RWPE2 (cell line): ENCODE measurements at regions not wholly inside any gene's neighbourhood (a gene's known extent, or its start where the extent isn't known, plus 50 kb on each side); places are given as distances from the start of the nearest gene placed in this dataset.
A peak's percentile ranks its signal among the peaks of the same experiment; 100 is the strongest.

Source experiments
- ATAC-seq: fragments of 200-7000 bp; cut with Tn5 transposase; 3 replicates; pipeline ENCODE4 v1.9.1; 2021; ENCODE audit warnings: low read depth
- DNase-seq: peaks from one replicate; pipeline ENCODE4 v3.0.0-alpha.2; 2020; ENCODE audit warnings: low spot score
- H3K27ac ChIP-seq: fragments of 450-650 bp; 2 replicates; pipeline ENCODE4 v1.5.1; 2017; ENCODE audit warnings: mild to moderate bottlenecking; ENCODE audit not compliant: poor library complexity, severe bottlenecking
- H3K27me3 ChIP-seq: fragments of 250-450 bp; sonication (Bioruptor Pico); 2 replicates; pipeline ENCODE4 v1.5.1; 2021; ENCODE audit warnings: mild to moderate bottlenecking, moderate library complexity; ENCODE audit not compliant: insufficient read depth, poor library complexity, severe bottlenecking
- H3K36me3 ChIP-seq: fragments of 250-450 bp; sonication (Bioruptor Pico); 2 replicates; pipeline ENCODE4 v1.5.1; 2020; ENCODE audit warnings: low read depth, mild to moderate bottlenecking, moderate library complexity
- H3K4me1 ChIP-seq: fragments of 250-450 bp; sonication (Bioruptor Pico); 2 replicates; pipeline ENCODE4 v1.5.1; 2021; ENCODE audit warnings: mild to moderate bottlenecking, moderate library complexity; ENCODE audit not compliant: insufficient read depth, poor library complexity, severe bottlenecking
- H3K4me3 ChIP-seq: fragments of 250-450 bp; sonication (Bioruptor Pico); 2 replicates; pipeline ENCODE4 v1.5.1; 2021; ENCODE audit warnings: mild to moderate bottlenecking, moderate library complexity; ENCODE audit not compliant: severe bottlenecking
- H3K9me3 ChIP-seq: fragments of 250-450 bp; sonication (Bioruptor Pico); 2 replicates; pipeline ENCODE4 v1.5.1; 2021; ENCODE audit warnings: mild to moderate bottlenecking, moderate library complexity; ENCODE audit not compliant: severe bottlenecking
- TF ChIP-seq, protein P1 (sequence below): fragments of 450-650 bp; IDR thresholded peaks from one replicate; pipeline ENCODE4 v1.5.1; 2017; ENCODE audit warnings: mild to moderate bottlenecking, moderate library complexity; ENCODE audit not compliant: poor library complexity, severe bottlenecking

DNA sequence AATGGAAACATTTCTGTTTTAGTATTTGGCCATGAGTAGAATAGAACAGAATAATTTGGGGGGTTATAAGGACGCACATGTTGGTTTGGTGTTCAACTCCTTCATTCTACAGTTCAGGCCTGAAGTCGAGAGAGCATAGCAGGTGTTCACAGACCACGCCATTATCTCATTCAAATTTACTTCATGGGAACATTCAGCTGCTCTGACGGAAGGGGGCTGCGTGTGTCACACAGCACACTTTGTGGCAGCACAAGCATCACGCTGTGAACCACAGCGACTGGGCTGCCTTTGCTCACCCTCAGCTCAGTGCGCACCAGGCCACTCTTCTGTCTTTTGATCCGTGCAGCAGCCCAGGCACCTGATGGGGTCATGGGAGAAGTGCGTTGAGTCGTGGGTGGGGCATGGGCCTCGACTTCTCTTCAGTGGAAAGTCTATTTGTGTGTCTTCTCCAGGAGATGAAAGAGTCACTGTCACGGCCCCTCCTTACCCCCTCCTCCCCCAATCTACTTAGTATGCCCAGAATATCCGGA lies 348.6 kb upstream of the SALL3 start:
- Histone ChIP-seq H3K27me3 (no peaks in the 10 kb centered on the region), H3K27ac (no peak overlapping the region), H3K9me3 (peaks cover 2% of the 10 kb centered on the region), H3K4me3 (no peak overlapping the region), H3K4me1 (peaks cover 4% of the 10 kb centered on the region), H3K36me3 (no peaks in the 10 kb centered on the region)
- DNase-seq (peak; percentile 23), ATAC-seq (no peak)
- TF ChIP-seq, protein P1, sequence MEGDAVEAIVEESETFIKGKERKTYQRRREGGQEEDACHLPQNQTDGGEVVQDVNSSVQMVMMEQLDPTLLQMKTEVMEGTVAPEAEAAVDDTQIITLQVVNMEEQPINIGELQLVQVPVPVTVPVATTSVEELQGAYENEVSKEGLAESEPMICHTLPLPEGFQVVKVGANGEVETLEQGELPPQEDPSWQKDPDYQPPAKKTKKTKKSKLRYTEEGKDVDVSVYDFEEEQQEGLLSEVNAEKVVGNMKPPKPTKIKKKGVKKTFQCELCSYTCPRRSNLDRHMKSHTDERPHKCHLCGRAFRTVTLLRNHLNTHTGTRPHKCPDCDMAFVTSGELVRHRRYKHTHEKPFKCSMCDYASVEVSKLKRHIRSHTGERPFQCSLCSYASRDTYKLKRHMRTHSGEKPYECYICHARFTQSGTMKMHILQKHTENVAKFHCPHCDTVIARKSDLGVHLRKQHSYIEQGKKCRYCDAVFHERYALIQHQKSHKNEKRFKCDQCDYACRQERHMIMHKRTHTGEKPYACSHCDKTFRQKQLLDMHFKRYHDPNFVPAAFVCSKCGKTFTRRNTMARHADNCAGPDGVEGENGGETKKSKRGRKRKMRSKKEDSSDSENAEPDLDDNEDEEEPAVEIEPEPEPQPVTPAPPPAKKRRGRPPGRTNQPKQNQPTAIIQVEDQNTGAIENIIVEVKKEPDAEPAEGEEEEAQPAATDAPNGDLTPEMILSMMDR = no peak

DNA sequence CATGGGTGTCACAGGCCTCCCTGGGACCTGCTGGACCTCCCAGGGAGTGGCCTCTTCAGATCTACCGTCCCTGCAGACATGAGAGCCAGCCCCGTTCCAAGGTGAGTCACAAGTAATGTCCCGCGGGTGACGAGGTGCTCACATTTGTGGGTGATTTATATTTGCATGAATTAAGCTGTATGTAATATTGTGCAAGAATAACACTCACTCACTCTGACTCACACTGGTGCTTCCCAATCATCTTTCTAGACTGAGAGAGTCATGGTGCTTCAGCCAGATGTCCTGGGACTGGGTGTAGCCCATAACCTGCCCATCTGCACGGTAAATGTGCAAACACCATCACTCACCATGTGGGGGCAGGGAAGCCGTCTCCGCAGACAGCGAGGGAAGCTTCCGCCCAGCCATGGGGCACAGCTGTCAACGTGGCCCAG lies 347.5 kb upstream of the SALL3 start:
- no peaks in the 10 kb centered on the region for H3K27me3 ChIP-seq
- TF ChIP-seq, protein P1 = no peak

DNA sequence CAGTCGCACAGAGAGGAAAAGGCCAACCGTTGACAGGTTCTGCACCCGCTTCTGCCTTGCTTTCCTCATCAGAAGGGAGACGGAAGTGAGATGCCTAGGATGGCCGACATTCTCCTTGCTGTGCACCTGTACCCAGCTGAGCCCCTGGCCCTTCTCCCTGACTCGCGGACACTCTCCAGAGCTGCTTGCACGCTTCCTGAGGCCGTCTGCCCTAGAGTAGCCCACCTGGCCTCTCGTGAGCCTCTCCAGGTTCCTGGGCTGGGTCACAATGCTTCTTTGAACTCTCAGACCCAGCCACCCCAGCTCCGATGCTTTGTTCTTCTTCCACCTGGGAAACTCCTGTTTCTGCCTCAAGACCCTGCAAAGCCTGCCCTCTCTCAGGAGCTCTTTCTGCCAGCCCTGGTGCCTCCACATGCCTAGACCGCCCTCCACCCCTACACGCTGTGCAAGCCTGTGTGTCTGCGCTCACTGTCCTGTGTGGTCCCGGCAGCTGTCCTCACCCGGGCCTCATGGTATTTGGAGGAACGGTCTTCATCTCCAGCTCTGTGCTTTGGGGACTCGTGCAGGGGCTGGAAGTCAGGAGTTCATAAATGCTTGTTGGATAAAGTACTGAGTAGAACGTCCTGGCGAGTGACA lies 345.4 kb upstream of the SALL3 start:
- Histone ChIP-seq H3K36me3 (no peaks in the 10 kb centered on the region), H3K27me3 (no peaks in the 10 kb centered on the region), H3K27ac (no peak overlapping the region), H3K4me1 (peaks cover 4% of the 10 kb centered on the region), H3K4me3 (no peak overlapping the region), H3K9me3 (peaks cover 5% of the 10 kb centered on the region)
- ATAC-seq (no peak), DNase-seq (peak; percentile 29)
- TF ChIP-seq, protein P1 = no peak

More for the DNA sequence above, 347.5 kb upstream of the SALL3 start:
- peak; percentile 93 for ATAC-seq
- DNase-seq = peak; percentile 59
- Histone ChIP-seq H3K4me1 (peaks cover 4% of the 10 kb centered on the region), H3K27ac (no peak overlapping the region), H3K36me3 (no peaks in the 10 kb centered on the region), H3K4me3 (no peak overlapping the region), H3K9me3 (peaks cover 2% of the 10 kb centered on the region)

DNA sequence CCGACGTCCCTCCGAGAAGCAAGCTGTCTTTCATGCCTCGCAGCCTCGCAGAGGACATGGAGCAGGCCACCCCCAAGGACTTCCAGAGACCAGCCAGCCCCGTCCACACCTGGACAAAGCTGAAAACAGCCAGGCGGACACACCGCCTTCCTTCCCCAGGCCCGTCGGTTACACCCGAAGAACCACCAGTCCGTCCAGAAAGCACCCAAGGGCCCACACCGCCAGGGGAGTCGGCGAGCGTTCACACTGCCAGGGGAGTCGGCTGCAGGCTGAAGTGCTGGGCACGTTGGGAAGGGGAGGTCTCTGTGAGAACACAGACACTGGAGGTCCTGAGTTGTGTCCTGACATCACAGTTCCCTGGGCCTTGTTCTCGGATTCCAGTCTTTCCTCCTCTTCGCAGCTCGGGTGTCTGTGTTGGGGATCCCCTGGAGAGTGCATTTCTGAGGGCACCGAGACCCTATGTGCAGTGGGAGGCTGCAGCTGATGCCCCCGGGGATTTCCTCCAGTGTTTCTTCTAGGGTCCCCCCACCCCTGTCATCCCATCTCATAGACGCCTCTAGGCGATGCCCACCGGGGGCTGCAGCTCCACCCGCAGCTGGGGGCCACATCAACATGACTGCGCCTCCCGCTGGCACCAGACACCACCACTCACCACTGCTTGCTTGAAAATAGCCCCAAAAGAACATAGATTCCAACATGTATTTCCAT lies 344.4 kb upstream of the SALL3 start:
- Histone ChIP-seq H3K27ac (no peak overlapping the region), H3K27me3 (no peaks in the 10 kb centered on the region), H3K36me3 (no peaks in the 10 kb centered on the region), H3K4me1 (peaks cover 4% of the 10 kb centered on the region), H3K9me3 (peaks cover 3% of the 10 kb centered on the region), H3K4me3 (no peak overlapping the region)
- DNase-seq (peak; percentile 29), ATAC-seq (no peak)
- TF ChIP-seq, protein P1 = no peak
